IMR-90 (cell line): ENCODE measurements at regions not wholly inside any gene's neighbourhood (a gene's known extent, or its start where the extent isn't known, plus 50 kb on each side); places are given as distances from the start of the nearest gene placed in this dataset.

Experiments used
- ATAC-seq: fragments of 200-7000 bp; cut with Tn5 transposase; 2 replicates; pipeline ENCODE4 v1.9.1; 2020; ENCODE audit warnings: low read depth, mild to moderate bottlenecking, moderate library complexity
- BruUV-seq: library from RNA; stranded (reverse); fragments of 400-500 nt; replicated peaks from 2 replicates; lab custom pipeline; 2021; lab: Mats Ljungman, UMichigan
- CTCF ChIA-PET: fragments of 300-600 bp; formaldehyde crosslinking; extraction: SDS; loops from one replicate; lab custom pipeline; 2021; ENCODE audit warnings: antibody characterized with exemption; lab: Yijun Ruan, JAX
- POLR2A ChIA-PET: fragments of 300-600 bp; sonication (Branson Sonifier 250); formaldehyde crosslinking; loops from one replicate; lab custom pipeline; 2022; ENCODE audit warnings: antibody characterized with exemption; ENCODE audit not compliant: unreplicated experiment; lab: Charles Lee
- DNase-seq: peaks from one replicate; pipeline ENCODE4 v3.0.0; 2013
- H2AFZ ChIP-seq: replicated peaks from 2 replicates; pipeline ENCODE3; 2013; ENCODE audit warnings: low read length, mild to moderate bottlenecking; ENCODE audit not compliant: poor library complexity
- H2AK5ac ChIP-seq: 2 replicates; pipeline ENCODE4 v1.6.1; 2013; ENCODE audit warnings: low read depth, low read length, inconsistent platforms
- H2AK9ac ChIP-seq: replicated peaks from 2 replicates; pipeline ENCODE3; 2013; ENCODE audit warnings: mild to moderate bottlenecking, low read depth, low read length, moderate library complexity; ENCODE audit not compliant: poor library complexity
- H2BK120ac ChIP-seq: 2 replicates; pipeline ENCODE4 v1.6.1; 2013; ENCODE audit warnings: low read depth, low read length, inconsistent platforms
- H2BK15ac ChIP-seq: 3 replicates; pipeline ENCODE4 v1.6.1; 2013; ENCODE audit warnings: low read depth, low read length, inconsistent platforms
- H2BK20ac ChIP-seq: 2 replicates; pipeline ENCODE4 v1.6.1; 2013; ENCODE audit warnings: low read depth, mild to moderate bottlenecking, inconsistent platforms, low read length, moderate library complexity
- H2BK5ac ChIP-seq: 2 replicates; pipeline ENCODE4 v1.6.1; 2013; ENCODE audit warnings: mild to moderate bottlenecking, low read depth, low read length, inconsistent platforms; ENCODE audit not compliant: poor library complexity, severe bottlenecking
- H3K14ac ChIP-seq: replicated peaks from 2 replicates; pipeline ENCODE4 v1.6.1; 2013; ENCODE audit warnings: low read depth, low read length, inconsistent platforms
- H3K18ac ChIP-seq: 2 replicates; pipeline ENCODE4 v1.6.1; 2013; ENCODE audit warnings: low read depth, low read length, control low read depth
- H3K23ac ChIP-seq: 2 replicates; pipeline ENCODE4 v1.6.1; 2013; ENCODE audit warnings: low read depth, low read length, inconsistent platforms
- H3K27ac ChIP-seq: 2 replicates; pipeline ENCODE4 v1.5.1; 2013; ENCODE audit warnings: mild to moderate bottlenecking, control low read depth, low read length; ENCODE audit not compliant: insufficient read depth
- H3K27me3 ChIP-seq: 2 replicates; pipeline ENCODE4 v1.6.1; 2013; ENCODE audit warnings: low read length; ENCODE audit not compliant: control insufficient read depth, insufficient read depth
- H3K36me3 ChIP-seq: 2 replicates; pipeline ENCODE4 v1.6.1; 2013; ENCODE audit warnings: low read length, mixed read lengths; ENCODE audit not compliant: control insufficient read depth, insufficient read depth
- H3K4ac ChIP-seq: 2 replicates; pipeline ENCODE4 v1.6.1; 2013; ENCODE audit warnings: low read depth, low read length, inconsistent platforms
- H3K4me1 ChIP-seq: 2 replicates; pipeline ENCODE4 v1.6.1; 2013; ENCODE audit warnings: low read length, mixed read lengths; ENCODE audit not compliant: control insufficient read depth, insufficient read depth
- H3K4me2 ChIP-seq: 2 replicates; pipeline ENCODE4 v1.6.1; 2013; ENCODE audit warnings: low read depth, mild to moderate bottlenecking, control low read depth, low read length, moderate library complexity
- H3K4me3 ChIP-seq: 2 replicates; pipeline ENCODE4 v1.5.1; 2013; ENCODE audit warnings: low read depth, mild to moderate bottlenecking, control low read depth, low read length, moderate library complexity; ENCODE audit not compliant: insufficient read depth
- H3K56ac ChIP-seq: 2 replicates; pipeline ENCODE4 v1.6.1; 2013; ENCODE audit warnings: low read length, inconsistent platforms; ENCODE audit not compliant: insufficient read depth; ENCODE audit errors: extremely low read depth
- H3K79me1 ChIP-seq, 2 experiments: 2 replicates each; pipeline ENCODE4 v1.6.1; 2013; ENCODE audit warnings: low read length in 2 of 2, inconsistent platforms in 1 of 2, low read depth in 1 of 2
- H3K9ac ChIP-seq: 2 replicates; pipeline ENCODE4 v1.6.1; 2013; ENCODE audit warnings: low read depth, low read length, control low read depth
- H3K9me1 ChIP-seq: 2 replicates; pipeline ENCODE4 v1.6.1; 2013; ENCODE audit warnings: low read length, inconsistent platforms; ENCODE audit not compliant: insufficient read depth
- H3K9me3 ChIP-seq: 2 replicates; pipeline ENCODE4 v1.6.1; 2013; ENCODE audit warnings: low read length; ENCODE audit not compliant: control insufficient read depth, insufficient read depth
- H4K20me1 ChIP-seq: 2 replicates; pipeline ENCODE4 v1.6.1; 2013; ENCODE audit warnings: low read length, inconsistent platforms; ENCODE audit not compliant: insufficient read depth
- H4K5ac ChIP-seq: 2 replicates; pipeline ENCODE4 v1.6.1; 2013; ENCODE audit warnings: mild to moderate bottlenecking, low read depth, low read length, control low read depth
- H4K8ac ChIP-seq, 2 experiments: 2 replicates each; pipeline ENCODE4 v1.6.1; 2013; ENCODE audit warnings: low read depth in 2 of 2, low read length in 2 of 2, control low read depth in 1 of 2, inconsistent platforms in 1 of 2
- H4K91ac ChIP-seq: 2 replicates; pipeline ENCODE4 v1.6.1; 2013; ENCODE audit warnings: low read depth, low read length, inconsistent platforms; ENCODE audit not compliant: insufficient read depth
- CEBPB ChIP-seq: IDR thresholded peaks from 2 replicates; pipeline ENCODE4 v1.6.1; 2012; ENCODE audit warnings: low read depth, low read length, improper control_type of control experiment
- CHD1 ChIP-seq: IDR thresholded peaks from 2 replicates; pipeline ENCODE4 v1.6.1; 2012; ENCODE audit warnings: low read depth, low read length, improper control_type of control experiment
- MAFK ChIP-seq: IDR thresholded peaks from 2 replicates; pipeline ENCODE4 v1.6.1; 2012; ENCODE audit warnings: low read depth, low read length, improper control_type of control experiment
- MAZ ChIP-seq: IDR thresholded peaks from 2 replicates; pipeline ENCODE4 v1.6.1; 2012; ENCODE audit warnings: low read depth, mild to moderate bottlenecking, low read length, improper control_type of control experiment, moderate library complexity, borderline replicate concordance
- MXI1 ChIP-seq: IDR thresholded peaks from 2 replicates; pipeline ENCODE4 v1.6.1; 2012; ENCODE audit warnings: low read depth, mild to moderate bottlenecking, low read length, moderate library complexity, borderline replicate concordance
- POLR2A ChIP-seq: IDR thresholded peaks from 2 replicates; pipeline ENCODE4 v1.6.1; 2012; ENCODE audit warnings: mild to moderate bottlenecking, low read depth, low read length
- RFX5 ChIP-seq: IDR thresholded peaks from 2 replicates; pipeline ENCODE4 v1.8.0; 2012; ENCODE audit warnings: low read depth, mild to moderate bottlenecking, low read length, moderate library complexity
- SMC3 ChIP-seq: fragments of 150-350 bp; IDR thresholded peaks from 2 replicates; pipeline ENCODE4 v1.6.1; 2016; ENCODE audit warnings: low read depth, mild to moderate bottlenecking, antibody characterized with exemption, low read length, moderate library complexity
- USF2 ChIP-seq: fragments of 150-350 bp; IDR thresholded peaks from 2 replicates; pipeline ENCODE4 v1.6.1; 2017; ENCODE audit warnings: mild to moderate bottlenecking, antibody characterized with exemption, low read length, low read depth
- WGBS, 2 experiments: methylation state at CpG; one replicate each; pipeline versions ENCODE4 v1.1.5 to v1.1.7; 2013; ENCODE audit warnings: missing lambda C conversion rate in 2 of 2; ENCODE audit not compliant: insufficient read length in 1 of 2; ENCODE audit errors: extremely low coverage in 2 of 2; 5-methylcytosine and 5-hydroxymethylcytosine counted together
- dilution Hi-C: fragments of 300-500 bp; cut with HindIII; formaldehyde crosslinking; loops from one replicate; pipeline ENCODE4 v1.14.3; 2018; ENCODE audit warnings: low sequenced_read_pairs; ENCODE audit not compliant: unreplicated experiment
- in situ Hi-C: fragments of 300-500 bp; cut with MboI; formaldehyde crosslinking; loops from 3 replicates; pipeline ENCODE4 v1.14.3; 2019; ENCODE audit warnings: low sequenced_read_pairs, inconsistent platforms, mixed read lengths
- intact Hi-C: fragments of 100-400 bp; cut with micrococcal nuclease; formaldehyde crosslinking; loops from 2 replicates; pipeline ENCODE4 v1.10.0; 2022
- TF ChIP-seq, protein P1 (sequence below): conservative IDR thresholded peaks from 2 replicates; pipeline ENCODE4 v1.5.1; 2012; ENCODE audit warnings: mild to moderate bottlenecking, low read depth, low read length, improper control_type of control experiment

- H2BK20ac ChIP-seq, result no peak overlapping the region
- WGBS, 2 experiments, result 80% methylated on average over 3 of the region's 3 CpGs; no CpG with 5 or more reads in 1 of the 2 experiments
- no peaks in the 10 kb centered on the region; the same call in 1 of the 2 replicates for H4K20me1 ChIP-seq
- H3K4me1 ChIP-seq, result peaks cover 4% of the 10 kb centered on the region; the same call in 1 of the 2 replicates
- H3K56ac ChIP-seq, result no peak overlapping the region
- H3K9me3 ChIP-seq, result no peaks in the 10 kb centered on the region
- no peak overlapping the region for H3K27ac ChIP-seq
- H3K36me3 ChIP-seq, result no peaks in the 10 kb centered on the region
- TF ChIP-seq MAFK (no peak), USF2 (no peak), RFX5 (no peak), CHD1 (no peak), POLR2A (no peak), SMC3 (no peak), MAZ (no peak), CEBPB (no peak), MXI1 (no peak)
- TF ChIP-seq, protein P1, sequence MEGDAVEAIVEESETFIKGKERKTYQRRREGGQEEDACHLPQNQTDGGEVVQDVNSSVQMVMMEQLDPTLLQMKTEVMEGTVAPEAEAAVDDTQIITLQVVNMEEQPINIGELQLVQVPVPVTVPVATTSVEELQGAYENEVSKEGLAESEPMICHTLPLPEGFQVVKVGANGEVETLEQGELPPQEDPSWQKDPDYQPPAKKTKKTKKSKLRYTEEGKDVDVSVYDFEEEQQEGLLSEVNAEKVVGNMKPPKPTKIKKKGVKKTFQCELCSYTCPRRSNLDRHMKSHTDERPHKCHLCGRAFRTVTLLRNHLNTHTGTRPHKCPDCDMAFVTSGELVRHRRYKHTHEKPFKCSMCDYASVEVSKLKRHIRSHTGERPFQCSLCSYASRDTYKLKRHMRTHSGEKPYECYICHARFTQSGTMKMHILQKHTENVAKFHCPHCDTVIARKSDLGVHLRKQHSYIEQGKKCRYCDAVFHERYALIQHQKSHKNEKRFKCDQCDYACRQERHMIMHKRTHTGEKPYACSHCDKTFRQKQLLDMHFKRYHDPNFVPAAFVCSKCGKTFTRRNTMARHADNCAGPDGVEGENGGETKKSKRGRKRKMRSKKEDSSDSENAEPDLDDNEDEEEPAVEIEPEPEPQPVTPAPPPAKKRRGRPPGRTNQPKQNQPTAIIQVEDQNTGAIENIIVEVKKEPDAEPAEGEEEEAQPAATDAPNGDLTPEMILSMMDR, result no peak
- CTCF ChIA-PET, result no interaction called here
- H4K8ac ChIP-seq, result no peak overlapping the region
- no peaks in the 10 kb centered on the region for H3K79me1 ChIP-seq
- no peak overlapping the region for H2AFZ ChIP-seq
- in situ Hi-C loops (no loop called here), intact Hi-C loops (no loop called here), dilution Hi-C loops (no loop called here)
- POLR2A ChIA-PET, result no interaction called here
- H3K27me3 ChIP-seq, result peaks cover 5% of the 10 kb centered on the region
- H2AK5ac ChIP-seq, result no peak overlapping the region
- no peak overlapping the region for H2BK15ac ChIP-seq
- H3K4me3 ChIP-seq, result no peak overlapping the region
- no TSS peak for BruUV-seq
- H4K5ac ChIP-seq, result no peak overlapping the region
- H2BK120ac ChIP-seq, result no peak overlapping the region
- no peak overlapping the region for H3K9ac ChIP-seq
- no peak for ATAC-seq
- no peak overlapping the region for H4K91ac ChIP-seq
- H3K4me2 ChIP-seq, result no peak overlapping the region
- DNase-seq, result no peak
- no peak overlapping the region for H2BK5ac ChIP-seq
- H3K18ac ChIP-seq, result no peak overlapping the region
- no peak overlapping the region for H3K4ac ChIP-seq
- no peak overlapping the region for H2AK9ac ChIP-seq
- H3K23ac ChIP-seq, result no peak overlapping the region
- H3K9me1 ChIP-seq, result no peaks in the 10 kb centered on the region
- H3K14ac ChIP-seq, result no peak overlapping the region
These were observed 132.2 kb upstream of the UST start for GRCh38 chr6:148614602-148615001.
